GM18520 (cell line): ENCODE measurements at regions not wholly inside any gene's neighbourhood (a gene's known extent, or its start where the extent isn't known, plus 50 kb on each side); places are given as distances from the start of the nearest gene placed in this dataset.

ENCODE experiments used
- ATAC-seq: cut with Tn5 transposase; IDR thresholded peaks from one replicate; pipeline ENCODE4 v1.9.1; 2021; ENCODE audit not compliant: unreplicated experiment

DNA sequence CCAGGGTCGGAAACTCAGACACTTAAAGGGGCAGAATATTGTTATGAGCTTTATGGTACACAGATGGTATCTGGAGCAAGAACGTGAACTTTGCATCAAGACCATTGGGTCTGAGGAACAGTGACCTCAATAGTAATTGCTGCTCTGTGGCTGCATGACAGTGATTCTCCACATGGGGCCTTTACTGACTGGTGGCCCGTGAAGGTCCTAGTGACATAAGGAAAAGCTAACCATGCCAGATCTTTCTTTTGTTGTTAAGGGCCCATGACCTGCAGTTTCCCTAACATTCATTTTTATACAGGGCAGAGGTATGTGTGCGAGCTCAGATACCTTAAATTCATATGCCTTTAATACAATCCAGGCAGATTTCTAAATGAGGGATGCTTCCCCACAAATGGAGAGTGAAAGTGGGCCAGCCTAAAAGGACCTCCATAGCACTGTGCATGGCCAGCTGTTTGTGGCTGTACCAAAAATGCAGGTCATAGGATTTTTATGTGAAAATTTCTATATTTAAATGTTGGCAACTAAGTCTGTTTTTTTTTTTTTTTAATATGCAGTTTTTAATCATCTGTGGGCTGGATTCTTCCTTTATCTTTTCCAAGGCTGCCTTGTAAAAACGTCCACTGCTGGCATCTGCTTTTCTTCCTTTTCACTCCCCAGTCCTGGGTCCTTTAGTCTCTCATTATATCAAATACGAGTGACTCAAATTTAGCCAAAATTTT, 188.0 kb upstream of the IL12A start:
- ATAC-seq: no peak

DNA sequence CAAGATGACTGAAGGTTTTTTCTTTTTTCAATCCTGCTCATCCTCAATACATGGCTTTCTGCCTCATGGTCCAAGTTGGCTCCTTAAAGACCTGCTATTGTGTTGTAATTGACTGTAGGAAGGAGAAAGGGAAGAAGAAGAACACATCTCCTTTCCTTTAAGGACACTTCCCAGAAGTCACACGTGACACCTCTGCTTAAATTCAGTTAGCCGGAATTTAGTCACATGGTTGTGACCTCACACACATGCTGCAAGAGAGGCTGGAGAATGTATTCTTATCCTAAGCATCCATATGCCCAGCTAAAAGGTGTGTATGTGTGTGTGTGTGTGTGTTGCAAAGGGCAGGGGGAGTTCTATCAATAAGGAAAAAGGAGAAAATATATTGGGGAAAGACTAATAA, 185.8 kb upstream of the IL12A start:
- no peak for ATAC-seq

DNA sequence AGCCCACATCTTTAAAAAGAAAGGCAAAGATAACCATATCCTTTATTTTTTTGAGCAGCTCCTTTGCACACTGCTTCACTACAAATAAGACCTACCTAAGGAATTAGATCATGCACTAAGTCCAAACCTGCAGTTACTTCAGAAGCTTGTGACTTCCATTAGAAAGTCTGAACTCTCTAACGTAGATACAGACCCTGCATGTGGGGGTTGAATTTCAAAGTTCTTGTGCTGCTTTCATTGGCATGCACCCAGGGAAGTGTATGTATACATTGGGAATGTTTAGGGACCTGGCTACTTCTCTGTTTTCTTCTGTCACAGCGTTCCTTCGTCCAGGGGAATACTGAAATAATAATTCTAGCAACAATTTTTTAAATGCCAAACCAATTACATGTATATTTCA, 185.2 kb upstream of the IL12A start:
- no peak for ATAC-seq

DNA sequence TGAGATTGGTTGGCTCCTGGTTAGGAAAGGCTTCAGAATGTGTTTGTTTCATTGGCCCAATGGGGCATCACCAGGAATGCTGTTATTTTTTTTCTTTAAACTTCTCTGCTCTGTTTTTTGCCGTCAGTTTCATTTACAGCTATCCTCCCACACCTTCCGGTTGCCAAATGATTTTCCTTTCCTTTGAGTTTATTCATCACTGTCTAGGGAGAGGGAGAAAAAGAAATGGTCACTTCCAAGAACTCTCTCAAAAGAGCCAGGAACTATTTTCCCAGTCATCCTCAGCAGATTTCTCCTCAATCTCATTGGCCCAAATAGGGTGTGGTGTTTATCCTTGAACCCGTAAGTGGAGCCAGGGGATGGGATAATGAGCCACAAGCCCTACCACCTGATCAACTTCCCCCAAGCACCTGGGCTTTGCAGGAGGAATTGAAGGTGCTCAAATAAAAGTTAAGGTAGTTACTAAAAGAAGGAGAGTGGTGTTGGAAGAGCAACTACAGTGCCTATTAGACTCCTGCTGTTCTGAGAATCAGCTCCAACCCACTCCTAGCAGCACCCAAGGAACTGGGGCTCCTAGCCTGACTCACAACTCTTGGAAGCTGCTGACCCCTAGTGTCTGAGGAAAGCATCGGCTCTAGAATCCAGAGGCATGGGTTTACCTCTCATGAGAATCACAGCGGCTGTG, 183.8 kb upstream of the IL12A start:
- peak; percentile 93 for ATAC-seq

DNA sequence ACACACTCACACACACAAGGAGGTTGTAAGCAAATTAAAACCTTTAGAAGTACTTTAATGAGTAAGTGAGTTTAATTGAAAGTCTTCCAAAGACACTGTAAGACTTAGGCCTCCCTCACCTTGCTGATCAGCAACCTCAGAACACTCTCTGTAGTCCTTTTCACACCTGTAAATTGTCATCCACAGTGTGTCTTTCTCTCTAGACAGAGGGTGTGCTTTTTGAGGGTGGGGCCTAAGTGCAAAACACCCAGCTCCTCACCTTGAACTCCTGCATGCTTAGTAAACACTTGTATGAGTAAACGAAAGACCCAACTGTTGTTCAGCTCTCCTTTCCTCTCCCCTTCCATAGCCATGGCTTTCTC, 183.2 kb upstream of the IL12A start:
- no peak for ATAC-seq

DNA sequence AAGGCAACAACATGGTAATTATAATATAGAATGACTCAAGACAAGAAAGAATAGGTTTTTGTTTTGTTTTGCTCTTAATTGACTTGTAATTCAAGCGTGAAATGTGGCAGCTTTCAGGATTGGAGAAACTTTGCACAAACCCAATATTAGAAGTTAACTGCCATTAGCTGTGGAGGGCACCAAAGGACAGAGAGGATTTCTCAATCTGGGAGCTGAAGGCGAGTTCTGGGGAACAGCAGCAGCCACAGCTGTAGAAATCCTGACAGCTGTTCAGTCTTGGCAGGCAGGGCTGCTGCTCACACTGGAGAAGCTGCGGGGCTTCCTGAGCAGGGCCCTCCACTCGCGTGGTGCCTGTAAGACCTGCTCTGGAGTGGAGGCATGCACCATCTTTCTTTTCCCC, 182.2 kb upstream of the IL12A start:
- ATAC-seq: no peak

DNA sequence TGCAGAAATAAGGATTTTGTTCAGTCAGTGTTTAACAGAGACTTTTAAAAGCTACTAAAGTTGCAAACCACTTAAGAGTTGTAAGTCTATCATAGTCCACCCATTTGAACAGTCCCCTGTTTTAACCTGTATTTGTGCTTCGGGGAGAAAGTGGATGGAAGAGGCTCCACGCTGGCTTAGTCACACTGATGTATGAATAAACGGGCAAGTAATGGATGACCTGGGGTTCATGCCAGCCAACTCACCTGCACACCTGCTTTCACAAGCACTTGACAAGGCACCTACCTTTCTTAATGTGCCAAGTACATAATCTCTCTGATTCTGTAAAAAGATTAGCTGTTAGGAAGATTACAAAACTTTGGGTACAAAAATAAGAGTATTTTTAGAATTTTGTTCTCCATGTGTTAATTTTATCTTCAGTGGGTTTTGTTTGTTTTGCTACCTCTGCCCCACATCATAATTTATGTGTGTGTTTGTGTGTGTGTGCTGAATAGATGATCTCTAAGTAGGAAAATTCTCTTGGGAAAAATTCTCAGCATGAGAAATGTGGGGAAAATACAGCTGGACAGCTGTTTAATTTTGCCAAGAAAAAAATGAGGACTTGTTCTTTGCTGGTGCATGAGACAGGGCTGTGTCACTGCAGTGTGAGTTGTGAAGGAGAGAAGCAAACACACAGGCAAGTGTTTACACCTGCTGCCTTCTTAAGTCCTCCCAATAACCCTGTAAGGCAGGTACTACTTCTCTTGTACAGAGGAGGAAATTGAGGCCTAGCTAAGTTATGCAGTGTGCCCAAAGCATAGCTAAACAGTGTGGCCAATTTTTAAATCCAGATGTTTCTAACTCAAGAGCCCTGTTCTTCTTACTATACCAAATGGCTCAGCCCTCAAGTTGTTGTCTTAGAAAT, 181.2 kb upstream of the IL12A start:
- ATAC-seq: no peak

DNA sequence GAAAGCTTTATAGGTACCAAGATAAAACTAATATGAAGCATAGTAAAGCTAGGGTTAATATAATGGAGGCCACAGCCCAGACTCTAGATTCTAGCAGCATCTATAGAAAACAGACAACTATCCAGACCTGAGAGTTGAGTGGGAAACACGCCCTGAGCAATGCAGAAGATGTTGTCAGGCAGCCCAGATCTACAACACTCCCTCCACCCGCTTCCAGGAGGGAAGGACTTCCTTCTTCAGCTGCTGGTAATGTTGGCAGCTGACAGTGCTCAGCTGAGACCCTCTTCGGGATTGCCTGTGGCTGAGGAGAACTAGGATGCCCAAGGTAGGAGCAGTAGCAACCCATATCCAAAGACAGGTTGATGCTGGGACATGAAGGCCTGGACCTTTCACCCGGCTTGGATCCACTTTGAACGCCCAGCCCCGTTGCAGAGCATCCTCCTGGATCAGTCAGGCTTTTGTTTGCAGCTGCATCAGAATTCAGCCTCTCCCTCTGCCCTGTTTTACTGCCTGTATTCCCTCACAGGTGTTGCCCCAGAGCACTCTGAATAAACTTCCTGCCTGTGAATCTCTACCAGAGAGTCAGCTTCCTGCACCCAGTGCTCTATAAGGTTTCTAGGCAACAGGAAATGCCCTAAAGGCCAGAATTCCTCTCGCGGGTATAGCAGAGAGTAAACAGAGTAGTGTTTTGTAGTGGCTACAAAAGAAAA, 174.7 kb upstream of the IL12A start:
- ATAC-seq: no peak

DNA sequence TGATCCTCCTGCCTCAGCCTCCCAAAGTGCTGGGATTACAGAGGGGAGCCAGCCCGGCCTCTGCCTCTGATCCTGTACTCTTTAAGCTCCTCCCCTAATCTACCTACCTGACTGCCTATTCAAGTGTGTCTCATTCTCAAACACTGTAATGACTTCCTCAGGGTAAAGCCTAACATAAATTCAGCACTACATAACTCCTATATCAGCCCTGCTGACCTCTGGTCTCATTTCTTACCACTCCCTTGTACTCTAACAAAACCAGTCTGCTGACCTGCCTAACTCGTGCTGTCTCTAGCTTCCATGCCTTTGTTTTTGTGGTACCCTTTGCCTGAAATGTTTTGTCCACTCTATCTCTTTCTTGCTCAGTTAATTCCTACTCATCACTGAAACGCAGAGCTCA, 172.1 kb upstream of the IL12A start:
- no peak for ATAC-seq

DNA sequence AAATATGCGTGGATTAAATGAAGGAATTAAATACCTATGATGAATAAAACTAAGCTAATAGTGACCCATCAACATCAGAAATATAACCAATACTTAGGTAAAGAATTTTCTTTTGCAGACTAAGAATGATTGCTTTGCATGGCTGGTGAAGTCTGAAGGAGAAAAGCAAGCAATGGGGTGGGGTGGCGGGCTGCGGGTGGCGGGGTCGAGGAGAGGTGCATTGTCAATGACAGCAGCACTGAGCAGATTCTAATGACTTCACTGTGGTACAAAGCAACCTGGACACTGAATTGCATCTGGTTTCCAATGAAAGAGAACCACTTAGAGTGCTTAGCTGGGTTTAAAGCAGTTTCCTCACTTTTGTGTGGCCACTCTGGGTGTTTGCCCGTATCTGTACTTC, 171.5 kb upstream of the IL12A start:
- no peak for ATAC-seq

DNA sequence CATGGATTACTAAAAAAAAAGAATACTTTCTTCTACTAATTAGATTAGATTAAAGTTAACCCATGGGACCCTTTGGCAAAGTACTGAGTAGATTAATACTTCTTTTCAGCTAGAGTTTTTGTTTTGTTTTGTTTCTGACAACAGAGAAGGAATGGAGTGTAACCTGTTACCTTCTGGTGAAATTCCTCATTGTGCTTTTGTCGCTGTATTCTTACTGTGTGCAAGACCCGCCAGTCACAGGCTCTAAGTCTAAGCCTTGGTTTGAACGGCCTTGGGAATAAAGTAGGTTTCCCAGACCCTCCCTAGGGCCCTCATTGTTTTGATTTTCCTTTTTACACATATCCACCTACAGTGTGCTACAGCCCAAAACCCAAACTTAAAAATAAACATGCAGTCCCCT, 171.1 kb upstream of the IL12A start:
- ATAC-seq: no peak

DNA sequence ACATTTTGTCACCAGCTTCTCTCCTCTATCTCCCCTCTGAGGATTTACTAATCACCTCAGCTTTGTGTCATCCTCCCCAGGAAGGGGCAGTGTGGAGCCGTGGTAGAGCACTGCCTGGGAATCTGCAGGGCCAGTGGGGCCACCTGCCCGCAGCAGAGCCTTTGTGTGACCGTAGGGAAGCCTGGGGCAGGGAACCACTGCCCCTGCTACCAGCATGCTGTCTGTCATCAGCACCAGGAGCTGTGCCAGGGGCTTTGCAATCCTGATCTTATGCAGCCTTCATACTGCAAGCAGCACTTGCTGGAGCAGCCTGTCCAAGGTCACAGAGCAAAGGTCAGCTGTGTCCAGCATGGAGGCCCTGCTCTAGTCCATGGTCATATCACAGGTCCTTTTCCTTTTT, 170.2 kb upstream of the IL12A start:
- no peak for ATAC-seq

DNA sequence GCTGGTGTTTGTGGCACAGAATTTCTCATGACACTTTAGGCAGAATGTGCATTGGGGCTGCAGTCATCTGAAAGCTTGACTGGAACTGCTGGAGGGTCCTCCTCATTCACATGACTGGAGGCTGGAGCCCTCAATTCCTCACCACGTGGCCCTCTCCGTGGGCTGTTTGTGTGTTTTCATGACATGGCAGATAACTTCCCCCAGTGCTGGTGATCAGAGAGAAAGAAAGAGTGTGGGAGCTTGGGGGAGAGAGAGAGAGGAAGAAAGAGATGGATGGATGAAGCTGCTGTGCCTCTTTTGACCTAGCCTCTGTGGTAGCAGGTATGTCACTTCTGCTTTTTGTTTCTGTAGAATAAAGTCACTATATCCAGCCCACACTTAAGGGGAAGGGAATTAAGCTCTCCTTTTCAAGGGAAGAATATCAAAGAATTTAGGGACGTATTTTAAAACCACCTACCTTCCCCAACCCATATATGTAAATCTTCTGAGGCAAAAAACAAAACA, 169.6 kb upstream of the IL12A start:
- no peak for ATAC-seq

DNA sequence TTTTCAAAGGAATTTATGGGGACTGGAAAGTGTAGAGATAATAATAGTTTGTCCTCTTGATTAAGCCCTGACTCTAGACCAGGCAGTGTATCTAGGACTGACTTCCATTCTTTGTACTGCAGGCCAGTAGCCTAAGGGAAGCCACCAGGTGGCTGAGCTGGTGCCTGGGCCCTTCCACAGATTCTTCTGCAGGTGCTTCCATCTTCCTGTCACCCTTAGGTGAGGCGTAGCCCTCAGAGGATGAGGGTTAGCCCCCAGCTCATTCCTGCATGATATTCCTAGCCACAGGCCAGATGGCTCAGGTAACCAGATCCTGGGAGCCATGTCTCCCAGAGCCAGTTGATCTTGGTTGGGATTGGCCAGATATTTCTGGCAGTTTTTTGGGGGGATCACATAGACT, 169.0 kb upstream of the IL12A start:
- ATAC-seq: no peak

DNA sequence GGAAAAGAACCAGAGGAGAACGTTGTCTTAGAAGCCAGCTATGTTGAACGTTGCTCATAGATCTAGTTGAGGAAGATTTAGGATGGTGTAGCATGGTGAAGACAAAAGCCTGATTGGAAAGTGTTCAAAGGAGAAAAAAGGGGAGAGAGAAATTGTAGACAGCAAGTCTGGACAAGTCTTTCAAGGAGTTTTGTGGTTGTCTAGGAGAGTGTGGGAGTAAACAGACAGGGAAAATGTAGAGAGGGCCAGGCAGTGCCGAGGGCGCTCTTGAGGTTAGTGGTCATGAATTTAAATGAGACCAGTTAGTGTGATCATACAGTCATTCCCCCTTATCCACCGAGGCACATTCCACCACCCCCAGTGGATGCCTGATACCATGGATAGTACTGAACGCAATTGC, 167.5 kb upstream of the IL12A start:
- ATAC-seq: no peak

DNA sequence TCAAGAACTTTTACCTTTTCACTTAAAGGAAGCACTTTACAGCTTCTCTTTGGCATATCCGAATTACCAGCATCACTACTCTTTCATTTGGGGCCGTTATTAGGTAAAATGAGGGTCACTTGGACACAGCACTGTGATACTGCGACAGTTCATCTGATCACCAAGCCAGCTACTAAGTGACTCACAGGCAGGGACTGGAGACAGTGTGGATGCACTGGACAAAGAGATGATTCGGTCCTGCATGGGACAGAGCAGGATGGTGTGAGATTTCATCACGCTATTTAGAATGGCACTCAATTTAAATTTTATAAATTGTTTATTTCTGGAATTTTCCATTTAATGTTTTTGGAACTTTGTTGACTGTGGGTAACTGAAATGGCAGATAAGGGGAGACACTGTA, 166.9 kb upstream of the IL12A start:
- no peak for ATAC-seq

DNA sequence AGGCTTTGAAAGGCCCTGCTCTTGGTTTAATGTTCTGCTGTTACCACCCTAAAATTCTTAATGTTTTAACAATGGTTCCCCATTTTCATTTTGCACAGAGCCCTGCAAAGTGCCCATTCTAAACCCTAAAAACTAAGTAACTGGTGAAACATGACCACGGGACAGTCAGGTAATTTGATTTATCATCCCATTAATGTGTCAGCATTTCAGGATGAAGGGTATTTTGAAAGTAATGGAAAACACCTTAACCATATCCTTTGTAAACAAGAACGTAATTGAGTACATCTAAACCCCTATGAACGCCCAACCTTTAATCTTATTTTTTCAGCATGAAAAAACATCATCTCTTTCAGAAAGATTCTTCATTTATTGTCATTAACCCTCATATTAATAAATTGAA, 164.9 kb upstream of the IL12A start:
- ATAC-seq: no peak

DNA sequence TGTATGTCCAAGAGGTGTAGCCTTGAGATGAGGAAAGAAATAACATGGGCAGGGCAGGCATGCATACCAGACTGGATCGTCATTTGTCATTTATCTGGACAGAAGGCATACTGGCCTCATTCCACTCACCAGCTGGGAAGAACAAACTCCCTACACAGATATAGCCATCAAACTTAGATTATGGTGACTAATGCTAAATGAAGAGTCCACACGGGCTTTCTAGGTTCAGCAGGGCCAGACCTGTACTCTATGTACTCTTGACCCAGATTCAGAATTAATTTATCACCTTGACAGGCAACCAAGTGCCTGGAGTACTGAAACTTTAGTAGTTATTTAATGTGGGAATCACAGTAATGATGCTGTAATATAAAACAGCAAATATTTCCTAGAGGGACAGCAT, 164.3 kb upstream of the IL12A start:
- ATAC-seq: no peak

DNA sequence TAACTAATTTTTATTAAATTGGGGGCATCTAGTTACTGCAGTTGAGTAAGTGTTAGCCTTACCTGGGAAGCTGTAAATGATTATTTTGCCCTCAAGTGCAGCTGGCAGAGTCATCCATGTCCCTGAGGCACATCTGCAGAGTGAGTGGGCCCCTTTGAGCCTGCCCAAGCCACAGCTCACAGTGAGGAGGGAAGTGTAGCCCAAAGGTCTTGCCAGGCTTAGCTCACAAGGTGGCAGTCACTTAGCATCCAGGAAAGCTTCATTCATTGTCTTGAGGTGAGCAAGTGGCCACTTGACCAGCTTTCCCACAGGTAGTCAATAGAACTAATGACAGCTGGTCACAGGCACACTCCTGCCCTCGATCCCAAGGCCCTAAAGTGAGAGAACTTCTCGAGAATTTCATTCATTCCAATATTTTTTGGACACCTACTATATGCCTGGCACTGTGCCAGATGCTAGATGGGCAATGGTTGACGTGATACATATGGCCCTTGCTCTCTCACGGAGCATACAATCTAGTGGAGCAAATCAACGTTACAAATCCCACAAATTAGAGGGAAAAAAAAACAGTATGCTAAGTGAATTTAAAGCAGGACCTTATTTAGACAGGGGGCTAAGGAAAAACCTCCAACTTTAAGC, 163.3 kb upstream of the IL12A start:
- no peak for ATAC-seq

DNA sequence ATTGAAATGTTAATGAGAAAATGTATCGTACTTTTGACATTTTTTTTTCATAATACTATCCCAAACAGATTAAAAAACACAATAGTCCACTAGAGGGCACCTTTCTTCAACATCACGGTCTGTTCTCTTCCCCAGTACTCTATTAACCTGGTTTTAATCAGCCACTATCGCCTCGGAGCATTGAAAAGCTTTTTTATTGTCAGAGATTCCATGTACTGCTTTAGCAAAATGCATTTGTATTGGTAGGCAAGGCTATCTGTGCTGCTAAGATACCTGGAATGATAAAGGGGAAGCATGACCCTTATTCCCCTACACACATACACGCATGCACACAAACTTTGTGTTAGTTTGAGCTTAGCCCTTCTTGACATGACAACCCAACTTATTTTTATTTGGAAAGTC, 160.1 kb upstream of the IL12A start:
- ATAC-seq: peak; percentile 30

DNA sequence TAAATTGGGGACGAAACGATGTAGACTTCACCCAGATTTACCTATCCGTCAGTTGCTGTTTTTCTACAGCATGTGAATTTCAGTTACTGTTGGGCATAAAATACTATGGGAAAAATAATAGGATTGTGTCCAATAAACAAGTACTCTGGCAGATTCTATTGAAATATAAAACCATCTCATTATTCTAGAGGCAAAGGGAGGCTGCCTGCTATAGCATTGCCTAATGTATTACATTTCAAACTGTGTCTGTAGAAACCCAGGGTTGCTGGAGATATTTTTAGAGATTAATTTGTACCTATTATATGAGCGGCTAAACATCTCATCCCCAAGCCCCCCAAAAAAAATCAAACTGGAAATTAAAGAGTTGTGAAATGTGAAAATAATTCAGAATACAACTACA, 159.6 kb upstream of the IL12A start:
- ATAC-seq: no peak
